ENCODE measurements at regions not wholly inside any gene's neighbourhood (a gene's known extent, or its start where the extent isn't known, plus 50 kb on each side); places are given as distances from the start of the nearest gene placed in this dataset.

GRCh38 chr7:31455844-31456243 is 58.0 kb upstream of the ITPRID1 start:
- H3K4me1 ChIP-seq (ENCODE audit: control insufficient read depth, insufficient read depth, low read length, poor library complexity, severe bottlenecking) = no peaks in the 10 kb centered on the region
- no peaks in the 10 kb centered on the region for H3K9me3 ChIP-seq (ENCODE audit: control insufficient read depth, low read length)
- H3K36me3 ChIP-seq (ENCODE audit: control insufficient read depth, insufficient read depth, low read length) = no peaks in the 10 kb centered on the region
- H3K27ac ChIP-seq (ENCODE audit: low read depth, low read length, severe bottlenecking) = no peak overlapping the region
- 87 to 94% methylated on average over 5 of the region's 5 CpGs for WGBS, 2 experiments (ENCODE audit: insufficient coverage in 2 of 2)
- no peak overlapping the region for H3K4me3 ChIP-seq (ENCODE audit: extremely low read depth, insufficient read depth, low read length, poor library complexity, severe bottlenecking)

- Histone ChIP-seq H3K36me3 (ENCODE audit: control insufficient read depth, insufficient read depth, low read length) (no peaks in the 10 kb centered on the region), H3K27ac (ENCODE audit: low read depth, low read length, severe bottlenecking) (no peak overlapping the region), H3K4me3 (ENCODE audit: extremely low read depth, insufficient read depth, low read length, poor library complexity, severe bottlenecking) (no peak overlapping the region), H3K4me1 (ENCODE audit: control insufficient read depth, insufficient read depth, low read length, poor library complexity, severe bottlenecking) (no peaks in the 10 kb centered on the region), H3K9me3 (ENCODE audit: control insufficient read depth, low read length) (no peaks in the 10 kb centered on the region)
- 92 to 94% methylated on average over 7 to 9 of the region's 15 CpGs for WGBS, 2 experiments (ENCODE audit: insufficient coverage in 2 of 2)
These were observed 57.1 kb upstream of the ITPRID1 start for GRCh38 chr7:31456646-31457368.

GRCh38 chr7:31457551-31457950 is 56.3 kb upstream of the ITPRID1 start:
- Histone ChIP-seq H3K4me3 (ENCODE audit: extremely low read depth, insufficient read depth, low read length, poor library complexity, severe bottlenecking) (no peak overlapping the region), H3K27ac (ENCODE audit: low read depth, low read length, severe bottlenecking) (no peak overlapping the region), H3K36me3 (ENCODE audit: control insufficient read depth, insufficient read depth, low read length) (no peaks in the 10 kb centered on the region), H3K9me3 (ENCODE audit: control insufficient read depth, low read length) (no peaks in the 10 kb centered on the region), H3K4me1 (ENCODE audit: control insufficient read depth, insufficient read depth, low read length, poor library complexity, severe bottlenecking) (no peaks in the 10 kb centered on the region)
- WGBS, 2 experiments (ENCODE audit: insufficient coverage in 2 of 2) = 59 to 77% methylated on average over 2 to 4 of the region's 5 CpGs

GRCh38 chr7:31458203-31458602 is 55.7 kb upstream of the ITPRID1 start:
- Histone ChIP-seq H3K4me3 (ENCODE audit: extremely low read depth, insufficient read depth, low read length, poor library complexity, severe bottlenecking) (no peak overlapping the region), H3K36me3 (ENCODE audit: control insufficient read depth, insufficient read depth, low read length) (no peaks in the 10 kb centered on the region), H3K27ac (ENCODE audit: low read depth, low read length, severe bottlenecking) (no peak overlapping the region), H3K9me3 (ENCODE audit: control insufficient read depth, low read length) (no peaks in the 10 kb centered on the region), H3K4me1 (ENCODE audit: control insufficient read depth, insufficient read depth, low read length, poor library complexity, severe bottlenecking) (no peaks in the 10 kb centered on the region)
- 33% methylated on average over 1 of the region's 4 CpGs; no CpG with 5 or more reads in 1 of the 2 experiments for WGBS, 2 experiments (ENCODE audit: insufficient coverage in 2 of 2)

GRCh38 chr7:31462636-31463035 is 51.3 kb upstream of the ITPRID1 start:
- no peaks in the 10 kb centered on the region for H3K4me1 ChIP-seq (ENCODE audit: control insufficient read depth, insufficient read depth, low read length, poor library complexity, severe bottlenecking)
- WGBS, 2 experiments (ENCODE audit: insufficient coverage in 2 of 2) = 100% methylated on average over 1 of the region's 3 CpGs; no CpG with 5 or more reads in 1 of the 2 experiments
- H3K27ac ChIP-seq (ENCODE audit: low read depth, low read length, severe bottlenecking) = no peak overlapping the region

More at GRCh38 chr7:31462636-31463035, 51.3 kb upstream of the ITPRID1 start:
- H3K4me3 ChIP-seq (ENCODE audit: extremely low read depth, insufficient read depth, low read length, poor library complexity, severe bottlenecking) = no peak overlapping the region
- H3K36me3 ChIP-seq (ENCODE audit: control insufficient read depth, insufficient read depth, low read length) = no peaks in the 10 kb centered on the region
- no peaks in the 10 kb centered on the region for H3K9me3 ChIP-seq (ENCODE audit: control insufficient read depth, low read length)
